ENCODE measurements at regions not wholly inside any gene's neighbourhood (a gene's known extent, or its start where the extent isn't known, plus 50 kb on each side); places are given as distances from the start of the nearest gene placed in this dataset.

DNA sequence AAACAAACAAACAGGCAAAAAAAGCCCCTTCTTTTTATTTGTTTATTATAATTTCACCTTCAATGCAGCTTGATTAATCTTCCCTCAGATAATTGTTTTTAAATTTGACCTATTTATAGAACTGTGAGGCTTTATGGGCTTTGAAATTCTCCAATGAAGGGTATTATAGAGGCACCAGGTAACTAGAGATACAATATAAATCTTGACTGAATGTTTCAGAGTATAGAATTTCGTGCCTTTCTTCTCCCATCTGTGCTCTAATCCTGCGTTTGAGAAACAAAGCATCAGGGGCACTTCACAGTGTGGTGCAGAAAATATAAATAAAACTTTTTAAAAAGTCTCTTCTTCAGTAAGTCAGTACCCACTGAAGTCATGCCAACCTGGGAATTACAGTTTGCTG is 120.9 kb downstream of the ANKRD50 start:
- no peaks in the 10 kb centered on the region for H3K27me3 ChIP-seq
- DNase-seq (no peak), ATAC-seq (no peak)
- intact Hi-C loops (cut with DNase I) = no loop called here
- H3K27ac ChIP-seq = no peak overlapping the region
- WGBS, 2 donors = 89 to 94% methylated on average over 2 of the region's 2 CpGs
- peaks cover 0 to 19% (median 5%) of the 10 kb centered on the region in 11 donors for H3K9me3 ChIP-seq
- H3K4me3 ChIP-seq = no peak overlapping the region
- H3K36me3 ChIP-seq = no peaks in the 10 kb centered on the region
- H3K4me1 ChIP-seq = no peaks in the 10 kb centered on the region
- TF ChIP-seq, protein P1, sequence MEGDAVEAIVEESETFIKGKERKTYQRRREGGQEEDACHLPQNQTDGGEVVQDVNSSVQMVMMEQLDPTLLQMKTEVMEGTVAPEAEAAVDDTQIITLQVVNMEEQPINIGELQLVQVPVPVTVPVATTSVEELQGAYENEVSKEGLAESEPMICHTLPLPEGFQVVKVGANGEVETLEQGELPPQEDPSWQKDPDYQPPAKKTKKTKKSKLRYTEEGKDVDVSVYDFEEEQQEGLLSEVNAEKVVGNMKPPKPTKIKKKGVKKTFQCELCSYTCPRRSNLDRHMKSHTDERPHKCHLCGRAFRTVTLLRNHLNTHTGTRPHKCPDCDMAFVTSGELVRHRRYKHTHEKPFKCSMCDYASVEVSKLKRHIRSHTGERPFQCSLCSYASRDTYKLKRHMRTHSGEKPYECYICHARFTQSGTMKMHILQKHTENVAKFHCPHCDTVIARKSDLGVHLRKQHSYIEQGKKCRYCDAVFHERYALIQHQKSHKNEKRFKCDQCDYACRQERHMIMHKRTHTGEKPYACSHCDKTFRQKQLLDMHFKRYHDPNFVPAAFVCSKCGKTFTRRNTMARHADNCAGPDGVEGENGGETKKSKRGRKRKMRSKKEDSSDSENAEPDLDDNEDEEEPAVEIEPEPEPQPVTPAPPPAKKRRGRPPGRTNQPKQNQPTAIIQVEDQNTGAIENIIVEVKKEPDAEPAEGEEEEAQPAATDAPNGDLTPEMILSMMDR (IDR thresholded peaks at IDR 0.05) = no peak

DNA sequence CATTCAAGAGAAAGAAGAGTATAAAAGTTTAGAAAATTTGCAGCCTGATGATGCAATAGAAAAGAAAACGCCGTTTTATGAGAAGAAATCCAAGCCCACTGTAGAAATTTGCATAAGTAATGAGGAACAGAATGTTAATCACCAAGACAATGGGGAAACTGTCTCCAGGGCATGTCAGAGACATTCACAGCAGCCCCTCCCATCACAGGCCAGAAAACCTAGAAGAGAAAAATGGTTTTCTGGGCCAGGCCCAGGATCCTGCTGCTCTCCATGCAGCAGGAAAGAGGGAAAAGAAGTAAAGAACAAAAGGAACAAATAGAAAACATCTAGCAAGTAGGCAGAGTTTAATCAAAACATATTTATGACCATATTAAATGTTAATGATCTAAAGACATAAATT is 119.0 kb downstream of the ANKRD50 start:
- H3K27ac ChIP-seq = no peak overlapping the region
- TF ChIP-seq, protein P1 (IDR thresholded peaks at IDR 0.05) = no peak
- H3K4me1 ChIP-seq = no peaks in the 10 kb centered on the region
- 94 to 95% methylated on average over 2 of the region's 2 CpGs for WGBS, 2 donors
- DNase-seq (no peak), ATAC-seq (no peak)
- peaks cover 0 to 11% (median 0%) of the 10 kb centered on the region in 11 donors for H3K9me3 ChIP-seq
- no peaks in the 10 kb centered on the region for H3K36me3 ChIP-seq
- no peaks in the 10 kb centered on the region for H3K27me3 ChIP-seq
- H3K4me3 ChIP-seq = no peak overlapping the region
- intact Hi-C loops (cut with DNase I) = loop anchor here in 1 of 10 donors (1.0 kb wide), 1 partner anchor 13 kb away; no protein-coding TSS in a partner anchor

DNA sequence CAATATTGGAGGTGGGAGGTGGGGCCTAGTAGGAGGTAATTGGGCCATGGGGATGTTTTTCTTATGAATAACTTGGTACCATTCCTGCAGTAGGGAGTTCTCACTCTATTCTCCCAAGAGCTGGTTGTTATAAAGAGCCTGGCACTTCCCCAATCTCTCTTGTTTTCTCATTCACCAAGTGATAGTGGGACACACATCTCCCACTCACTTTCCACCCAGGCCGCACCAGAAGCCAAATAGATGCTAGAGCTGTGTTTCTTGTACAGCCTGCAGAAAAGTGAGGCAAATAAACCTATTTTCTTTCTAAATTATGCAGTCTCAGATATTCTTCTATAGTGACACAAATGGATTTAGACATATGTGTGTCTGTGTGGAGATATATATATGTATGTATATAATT is 117.6 kb downstream of the ANKRD50 start:
- WGBS, 2 donors = 72 to 85% methylated on average over 1 of the region's 1 CpG
- Histone ChIP-seq H3K27me3 (no peaks in the 10 kb centered on the region), H3K9me3 (no peaks in the 10 kb centered on the region), H3K4me1 (no peaks in the 10 kb centered on the region), H3K36me3 (no peaks in the 10 kb centered on the region), H3K4me3 (no peak overlapping the region), H3K27ac (no peak overlapping the region)
- TF ChIP-seq, protein P1 (IDR thresholded peaks at IDR 0.05) = no peak
- ATAC-seq (no peak), DNase-seq (no peak)
- intact Hi-C loops (cut with DNase I) = no loop called here

DNA sequence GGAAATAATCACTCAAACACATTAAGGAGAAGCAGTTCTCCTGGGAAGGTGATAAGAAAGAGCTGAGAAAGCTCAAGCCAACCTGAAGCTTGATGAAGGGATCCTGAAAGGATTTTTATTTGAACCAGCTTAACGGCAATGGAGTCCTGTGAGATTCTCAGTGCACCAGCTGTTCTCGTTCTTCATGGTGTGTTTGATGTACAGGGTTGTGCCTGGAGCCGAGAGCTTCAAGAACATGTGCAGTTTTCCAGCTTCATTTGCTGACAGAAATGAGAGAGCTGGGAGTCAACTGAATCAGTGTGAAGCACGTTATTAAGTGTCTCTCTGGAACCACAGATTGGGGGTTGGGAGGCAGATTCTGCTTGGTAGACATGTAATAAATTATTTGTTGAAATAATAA is 115.7 kb downstream of the ANKRD50 start:
- ATAC-seq (no peak), DNase-seq (no peak)
- peaks cover 0 to under 1% (median 0%) of the 10 kb centered on the region in 11 donors for H3K9me3 ChIP-seq
- no peak overlapping the region for H3K27ac ChIP-seq
- H3K4me1 ChIP-seq = no peaks in the 10 kb centered on the region
- H3K27me3 ChIP-seq = no peaks in the 10 kb centered on the region
- TF ChIP-seq, protein P1 (IDR thresholded peaks at IDR 0.05) = no peak
- 55 to 72% methylated on average over 4 of the region's 4 CpGs for WGBS, 2 donors
- intact Hi-C loops (cut with DNase I) = no loop called here
- H3K36me3 ChIP-seq = no peaks in the 10 kb centered on the region
- no peak overlapping the region for H3K4me3 ChIP-seq
